ENCODE measurements at regions not wholly inside any gene's neighbourhood (a gene's known extent, or its start where the extent isn't known, plus 50 kb on each side); places are given as distances from the start of the nearest gene placed in this dataset.
A peak's percentile ranks its signal among the peaks of the same experiment; 100 is the strongest.

DNA sequence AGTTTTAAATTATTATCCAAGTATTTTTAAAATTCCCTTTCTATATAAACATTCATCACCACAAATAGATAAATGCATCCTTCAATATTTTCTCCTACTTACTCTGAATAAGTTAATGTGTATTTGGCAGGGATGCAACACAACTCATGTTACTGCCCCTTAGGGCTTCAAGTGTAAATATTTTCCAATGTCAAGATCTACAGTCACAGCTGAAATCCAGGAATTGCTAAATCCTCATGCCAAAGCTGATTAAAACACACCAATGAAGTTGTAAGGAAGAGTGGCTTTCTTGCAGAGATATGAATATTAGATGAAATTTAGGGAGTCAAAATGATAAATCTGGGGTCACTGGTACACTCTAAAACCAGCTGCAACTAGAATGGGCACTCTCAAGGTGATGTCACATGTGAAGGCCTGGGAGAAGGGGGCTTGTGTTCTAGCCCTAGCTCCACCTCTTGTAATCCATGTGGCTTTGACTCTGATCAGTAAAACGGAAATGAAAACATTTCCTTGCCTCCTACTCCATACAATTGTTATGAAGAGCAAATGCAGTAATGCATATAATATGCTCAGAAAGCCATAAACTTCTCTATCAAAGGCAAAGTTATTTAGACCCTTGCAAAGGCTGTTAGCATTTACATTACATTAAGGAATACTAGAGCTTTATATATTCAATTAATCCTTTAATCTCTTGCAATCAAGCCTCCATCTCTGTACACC is 228.1 kb upstream of the NFE2L3 start:
- no peak for ATAC-seq (ENCODE audit: poor library complexity)
- H3K4me1 Mint-ChIP-seq (ENCODE audit: low read depth): no peaks in the 10 kb centered on the region

DNA sequence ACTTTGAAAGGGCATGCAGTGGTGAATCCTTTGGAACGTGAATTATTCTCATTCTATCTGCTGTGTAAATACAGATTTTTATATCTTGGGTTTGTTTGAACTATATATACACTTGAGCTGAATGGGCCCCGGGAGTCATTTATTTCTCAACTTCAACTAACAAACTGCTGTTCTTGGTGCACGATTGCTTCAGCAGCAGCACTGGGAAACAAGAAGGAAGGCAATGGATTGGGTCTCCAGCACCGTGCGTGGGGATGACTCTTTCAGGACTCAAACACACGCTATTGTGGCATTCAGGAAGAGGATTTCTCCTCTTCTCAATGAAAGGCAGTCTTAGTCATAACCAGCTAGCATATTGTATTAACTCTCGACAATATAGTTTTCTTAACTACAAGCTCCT is 226.0 kb upstream of the NFE2L3 start:
- Histone ChIP-seq H3K36me3 (ENCODE audit: insufficient read depth, low read length) (no peaks in the 10 kb centered on the region), H3K9me3 (ENCODE audit: control insufficient read depth in 1 of 2, insufficient read depth in 1 of 2, low read length in 2 of 2) (no peaks in the 10 kb centered on the region), H3K27ac (ENCODE audit: low read depth in 1 of 2, low read length in 2 of 2) (no peak overlapping the region), H3K4me3 (ENCODE audit: low read length) (no peak overlapping the region), H3K4me1 (ENCODE audit: insufficient read depth, low read length) (no peaks in the 10 kb centered on the region), H3K27me3 (ENCODE audit: control insufficient read depth in 1 of 2, insufficient read depth in 2 of 2, low read length in 2 of 2) (peaks cover 3 to 9% of the 10 kb centered on the region in 2 experiments)
- DNase-seq (peak in 2 of 14 experiments; percentile 24 to 34), ATAC-seq (ENCODE audit: poor library complexity) (no peak)
- peaks cover 46% of the 10 kb centered on the region for H3K27me3 Mint-ChIP-seq
- TF ChIP-seq, protein P1, sequence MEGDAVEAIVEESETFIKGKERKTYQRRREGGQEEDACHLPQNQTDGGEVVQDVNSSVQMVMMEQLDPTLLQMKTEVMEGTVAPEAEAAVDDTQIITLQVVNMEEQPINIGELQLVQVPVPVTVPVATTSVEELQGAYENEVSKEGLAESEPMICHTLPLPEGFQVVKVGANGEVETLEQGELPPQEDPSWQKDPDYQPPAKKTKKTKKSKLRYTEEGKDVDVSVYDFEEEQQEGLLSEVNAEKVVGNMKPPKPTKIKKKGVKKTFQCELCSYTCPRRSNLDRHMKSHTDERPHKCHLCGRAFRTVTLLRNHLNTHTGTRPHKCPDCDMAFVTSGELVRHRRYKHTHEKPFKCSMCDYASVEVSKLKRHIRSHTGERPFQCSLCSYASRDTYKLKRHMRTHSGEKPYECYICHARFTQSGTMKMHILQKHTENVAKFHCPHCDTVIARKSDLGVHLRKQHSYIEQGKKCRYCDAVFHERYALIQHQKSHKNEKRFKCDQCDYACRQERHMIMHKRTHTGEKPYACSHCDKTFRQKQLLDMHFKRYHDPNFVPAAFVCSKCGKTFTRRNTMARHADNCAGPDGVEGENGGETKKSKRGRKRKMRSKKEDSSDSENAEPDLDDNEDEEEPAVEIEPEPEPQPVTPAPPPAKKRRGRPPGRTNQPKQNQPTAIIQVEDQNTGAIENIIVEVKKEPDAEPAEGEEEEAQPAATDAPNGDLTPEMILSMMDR (IDR thresholded peaks at IDR 0.05): no peak
- no peaks in the 10 kb centered on the region for H3K36me3 Mint-ChIP-seq (ENCODE audit: low read depth)
- peaks cover 2% of the 10 kb centered on the region for H3K9me3 Mint-ChIP-seq
- ChIA-PET POLR2A (no interaction called here), CTCF (no interaction called here)
- no peaks in the 10 kb centered on the region for H3K4me1 Mint-ChIP-seq (ENCODE audit: low read depth)
- intact Hi-C loops (cut with DNase I, micrococcal nuclease): no loop called here
- no peak overlapping the region for H3K4me3 Mint-ChIP-seq
- no peak overlapping the region for H3K27ac Mint-ChIP-seq

More for the DNA sequence above, 228.1 kb upstream of the NFE2L3 start:
- no peaks in the 10 kb centered on the region for H3K36me3 Mint-ChIP-seq (ENCODE audit: low read depth)
- peaks cover 3% of the 10 kb centered on the region for H3K9me3 Mint-ChIP-seq
- H3K4me3 ChIP-seq (ENCODE audit: low read length): no peak overlapping the region
- peaks cover 0 to 7% of the 10 kb centered on the region in 2 experiments for H3K9me3 ChIP-seq (ENCODE audit: control insufficient read depth in 1 of 2, insufficient read depth in 1 of 2, low read length in 2 of 2)
- peaks cover under 1 to 8% of the 10 kb centered on the region in 2 experiments for H3K27me3 ChIP-seq (ENCODE audit: control insufficient read depth in 1 of 2, insufficient read depth in 2 of 2, low read length in 2 of 2)
- H3K36me3 ChIP-seq (ENCODE audit: insufficient read depth, low read length): no peaks in the 10 kb centered on the region
- TF ChIP-seq, protein P1 (IDR thresholded peaks at IDR 0.05): no peak
- CTCF ChIA-PET: no interaction called here
- no peak for DNase-seq
- no peak overlapping the region for H3K27ac Mint-ChIP-seq
- H3K27ac ChIP-seq (ENCODE audit: low read depth in 1 of 2, low read length in 2 of 2): no peak overlapping the region
- POLR2A ChIA-PET: no interaction called here
- H3K27me3 Mint-ChIP-seq: peaks cover 39% of the 10 kb centered on the region
- H3K4me1 ChIP-seq (ENCODE audit: insufficient read depth, low read length): no peaks in the 10 kb centered on the region
- intact Hi-C loops (cut with DNase I, micrococcal nuclease): no loop called here
- no peak overlapping the region for H3K4me3 Mint-ChIP-seq

DNA sequence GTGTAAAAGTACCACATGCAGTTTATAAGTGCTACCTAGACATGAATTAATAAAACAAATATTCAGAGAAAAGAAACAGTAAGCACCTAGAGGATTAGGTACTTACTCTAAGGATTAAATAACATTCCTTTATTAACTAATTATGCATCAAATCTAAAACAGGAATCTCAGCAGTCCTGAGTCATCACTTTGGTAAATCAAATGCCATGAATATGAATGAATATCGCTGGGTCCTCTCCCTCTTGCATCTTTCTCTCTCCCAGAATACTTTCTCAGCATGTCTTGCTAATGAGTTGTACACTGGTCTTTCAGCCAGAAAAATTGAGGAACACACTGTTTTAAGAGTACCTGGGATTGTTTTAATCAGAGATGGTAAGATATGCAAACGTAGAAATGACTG is 225.5 kb upstream of the NFE2L3 start:
- no peaks in the 10 kb centered on the region for H3K4me1 Mint-ChIP-seq (ENCODE audit: low read depth)
- H3K36me3 Mint-ChIP-seq (ENCODE audit: low read depth): no peaks in the 10 kb centered on the region
- no peak overlapping the region for H3K27ac Mint-ChIP-seq
- Histone ChIP-seq H3K9me3 (ENCODE audit: control insufficient read depth in 1 of 2, insufficient read depth in 1 of 2, low read length in 2 of 2) (no peaks in the 10 kb centered on the region), H3K4me3 (ENCODE audit: low read length) (no peak overlapping the region), H3K27me3 (ENCODE audit: control insufficient read depth in 1 of 2, insufficient read depth in 2 of 2, low read length in 2 of 2) (peaks cover 3 to 9% of the 10 kb centered on the region in 2 experiments), H3K27ac (ENCODE audit: low read depth in 1 of 2, low read length in 2 of 2) (no peak overlapping the region), H3K4me1 (ENCODE audit: insufficient read depth, low read length) (no peaks in the 10 kb centered on the region), H3K36me3 (ENCODE audit: insufficient read depth, low read length) (no peaks in the 10 kb centered on the region)
- POLR2A ChIA-PET: no interaction called here
- peaks cover 2% of the 10 kb centered on the region for H3K9me3 Mint-ChIP-seq
- no peak for ATAC-seq (ENCODE audit: poor library complexity)
- H3K27me3 Mint-ChIP-seq: peaks cover 46% of the 10 kb centered on the region
- CTCF ChIA-PET: no interaction called here
- intact Hi-C loops (cut with DNase I, micrococcal nuclease): no loop called here
- TF ChIP-seq, protein P1 (IDR thresholded peaks at IDR 0.05): no peak
- DNase-seq: no peak
- H3K4me3 Mint-ChIP-seq: no peak overlapping the region
